ENCODE measurements at regions not wholly inside any gene's neighbourhood (a gene's known extent, or its start where the extent isn't known, plus 50 kb on each side); places are given as distances from the start of the nearest gene placed in this dataset.

- no peak for TF ChIP-seq EZH2 (IDR thresholded peaks at IDR 0.05)
- no peak for TF ChIP-seq FOSL1 (IDR thresholded peaks at IDR 0.05; ENCODE audit: low read depth)
- TF ChIP-seq, protein P1, sequence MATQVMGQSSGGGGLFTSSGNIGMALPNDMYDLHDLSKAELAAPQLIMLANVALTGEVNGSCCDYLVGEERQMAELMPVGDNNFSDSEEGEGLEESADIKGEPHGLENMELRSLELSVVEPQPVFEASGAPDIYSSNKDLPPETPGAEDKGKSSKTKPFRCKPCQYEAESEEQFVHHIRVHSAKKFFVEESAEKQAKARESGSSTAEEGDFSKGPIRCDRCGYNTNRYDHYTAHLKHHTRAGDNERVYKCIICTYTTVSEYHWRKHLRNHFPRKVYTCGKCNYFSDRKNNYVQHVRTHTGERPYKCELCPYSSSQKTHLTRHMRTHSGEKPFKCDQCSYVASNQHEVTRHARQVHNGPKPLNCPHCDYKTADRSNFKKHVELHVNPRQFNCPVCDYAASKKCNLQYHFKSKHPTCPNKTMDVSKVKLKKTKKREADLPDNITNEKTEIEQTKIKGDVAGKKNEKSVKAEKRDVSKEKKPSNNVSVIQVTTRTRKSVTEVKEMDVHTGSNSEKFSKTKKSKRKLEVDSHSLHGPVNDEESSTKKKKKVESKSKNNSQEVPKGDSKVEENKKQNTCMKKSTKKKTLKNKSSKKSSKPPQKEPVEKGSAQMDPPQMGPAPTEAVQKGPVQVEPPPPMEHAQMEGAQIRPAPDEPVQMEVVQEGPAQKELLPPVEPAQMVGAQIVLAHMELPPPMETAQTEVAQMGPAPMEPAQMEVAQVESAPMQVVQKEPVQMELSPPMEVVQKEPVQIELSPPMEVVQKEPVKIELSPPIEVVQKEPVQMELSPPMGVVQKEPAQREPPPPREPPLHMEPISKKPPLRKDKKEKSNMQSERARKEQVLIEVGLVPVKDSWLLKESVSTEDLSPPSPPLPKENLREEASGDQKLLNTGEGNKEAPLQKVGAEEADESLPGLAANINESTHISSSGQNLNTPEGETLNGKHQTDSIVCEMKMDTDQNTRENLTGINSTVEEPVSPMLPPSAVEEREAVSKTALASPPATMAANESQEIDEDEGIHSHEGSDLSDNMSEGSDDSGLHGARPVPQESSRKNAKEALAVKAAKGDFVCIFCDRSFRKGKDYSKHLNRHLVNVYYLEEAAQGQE (IDR thresholded peaks at IDR 0.05; ENCODE audit: low read depth): no peak
Measured at GRCh38 chr15:45866616-45867015, 231.8 kb downstream of the SQOR start (continued).

- Histone ChIP-seq H2AFZ (ENCODE audit: low read depth, low read length, poor library complexity, severe bottlenecking) (no peak overlapping the region), H3K9ac (ENCODE audit: low read length) (no peak overlapping the region), H3K4me3 (replicated peaks in 1 of 2; ENCODE audit: low read depth in 1 of 2, low read length in 2 of 2) (no peak overlapping the region), H3K79me2 (ENCODE audit: insufficient read depth, low read length) (no peaks in the 10 kb centered on the region), H3K4me2 (ENCODE audit: low read length) (no peak overlapping the region), H3K9me3 (ENCODE audit: control insufficient read depth in 1 of 2, insufficient read depth in 1 of 2, low read depth in 1 of 2, low read length in 2 of 2) (peaks cover 0 to 6% of the 10 kb centered on the region in 2 experiments; a peak in 1 of 4 replicates), H4K20me1 (ENCODE audit: insufficient read depth) (no peaks in the 10 kb centered on the region), H3K4me1 (ENCODE audit: control insufficient read depth in 1 of 2, insufficient read depth in 2 of 2, low read length in 2 of 2) (no peaks in the 10 kb centered on the region), H3K27me3 (ENCODE audit: insufficient read depth, low read length) (no peaks in the 10 kb centered on the region), H3K9me2 (ENCODE audit: insufficient read depth) (no peaks in the 10 kb centered on the region), H3K27ac (ENCODE audit: low read depth, low read length) (no peak overlapping the region), H3K36me3 (ENCODE audit: control insufficient read depth in 1 of 2, insufficient read depth in 2 of 2, low read length in 2 of 2) (no peaks in the 10 kb centered on the region)
- POLR2A ChIA-PET: no interaction called here
- no TSS peak for BruUV-seq (replicated peaks)
- intact Hi-C loops (cut with micrococcal nuclease): no loop called here
- DNase-seq (ENCODE audit: low read depth, low spot score) (no peak), ATAC-seq (no peak)
- RAD21 ChIA-PET (ENCODE audit: low non-redundant PET in 1 of 2, low total read pairs in 2 of 2, uncharacterized antibody in 2 of 2, unreplicated experiment in 2 of 2): no interaction called here
- CTCF ChIA-PET: no interaction called here
- TF ChIP-seq SIN3A (IDR thresholded peaks at IDR 0.05; ENCODE audit: low read depth) (no peak), RAD21 (IDR thresholded peaks at IDR 0.05; ENCODE audit: low read depth) (no peak), POLR2AphosphoS5 (IDR thresholded peaks at IDR 0.05; ENCODE audit: low read depth, low read length) (no peak), ELF1 (IDR thresholded peaks at IDR 0.05; ENCODE audit: borderline replicate concordance, low read depth) (no peak), ZFX (IDR thresholded peaks at IDR 0.05) (no peak), SP1 (IDR thresholded peaks at IDR 0.05; ENCODE audit: low read depth) (no peak), SRF (IDR thresholded peaks at IDR 0.05; ENCODE audit: low read depth) (no peak), ATF3 (IDR thresholded peaks at IDR 0.05) (no peak), TCF7L2 (IDR thresholded peaks at IDR 0.05; ENCODE audit: borderline replicate concordance, extremely low read depth, insufficient read depth, insufficient read length) (no peak), EZH2 (IDR thresholded peaks at IDR 0.05) (no peak)
- TF ChIP-seq, protein P2, sequence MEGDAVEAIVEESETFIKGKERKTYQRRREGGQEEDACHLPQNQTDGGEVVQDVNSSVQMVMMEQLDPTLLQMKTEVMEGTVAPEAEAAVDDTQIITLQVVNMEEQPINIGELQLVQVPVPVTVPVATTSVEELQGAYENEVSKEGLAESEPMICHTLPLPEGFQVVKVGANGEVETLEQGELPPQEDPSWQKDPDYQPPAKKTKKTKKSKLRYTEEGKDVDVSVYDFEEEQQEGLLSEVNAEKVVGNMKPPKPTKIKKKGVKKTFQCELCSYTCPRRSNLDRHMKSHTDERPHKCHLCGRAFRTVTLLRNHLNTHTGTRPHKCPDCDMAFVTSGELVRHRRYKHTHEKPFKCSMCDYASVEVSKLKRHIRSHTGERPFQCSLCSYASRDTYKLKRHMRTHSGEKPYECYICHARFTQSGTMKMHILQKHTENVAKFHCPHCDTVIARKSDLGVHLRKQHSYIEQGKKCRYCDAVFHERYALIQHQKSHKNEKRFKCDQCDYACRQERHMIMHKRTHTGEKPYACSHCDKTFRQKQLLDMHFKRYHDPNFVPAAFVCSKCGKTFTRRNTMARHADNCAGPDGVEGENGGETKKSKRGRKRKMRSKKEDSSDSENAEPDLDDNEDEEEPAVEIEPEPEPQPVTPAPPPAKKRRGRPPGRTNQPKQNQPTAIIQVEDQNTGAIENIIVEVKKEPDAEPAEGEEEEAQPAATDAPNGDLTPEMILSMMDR (IDR thresholded peaks at IDR 0.05 in 2 of 3, conservative IDR thresholded peaks at IDR 0.05 in 1 of 3; ENCODE audit: borderline replicate concordance in 1 of 3, insufficient read depth in 1 of 3, low read depth in 2 of 3, low read length in 2 of 3): no peak
- TF ChIP-seq, protein P3, sequence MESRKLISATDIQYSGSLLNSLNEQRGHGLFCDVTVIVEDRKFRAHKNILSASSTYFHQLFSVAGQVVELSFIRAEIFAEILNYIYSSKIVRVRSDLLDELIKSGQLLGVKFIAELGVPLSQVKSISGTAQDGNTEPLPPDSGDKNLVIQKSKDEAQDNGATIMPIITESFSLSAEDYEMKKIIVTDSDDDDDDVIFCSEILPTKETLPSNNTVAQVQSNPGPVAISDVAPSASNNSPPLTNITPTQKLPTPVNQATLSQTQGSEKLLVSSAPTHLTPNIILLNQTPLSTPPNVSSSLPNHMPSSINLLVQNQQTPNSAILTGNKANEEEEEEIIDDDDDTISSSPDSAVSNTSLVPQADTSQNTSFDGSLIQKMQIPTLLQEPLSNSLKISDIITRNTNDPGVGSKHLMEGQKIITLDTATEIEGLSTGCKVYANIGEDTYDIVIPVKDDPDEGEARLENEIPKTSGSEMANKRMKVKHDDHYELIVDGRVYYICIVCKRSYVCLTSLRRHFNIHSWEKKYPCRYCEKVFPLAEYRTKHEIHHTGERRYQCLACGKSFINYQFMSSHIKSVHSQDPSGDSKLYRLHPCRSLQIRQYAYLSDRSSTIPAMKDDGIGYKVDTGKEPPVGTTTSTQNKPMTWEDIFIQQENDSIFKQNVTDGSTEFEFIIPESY (IDR thresholded peaks at IDR 0.05; ENCODE audit: extremely low read depth, insufficient replicate concordance, low read length): no peak
- TF ChIP-seq, protein P1 (IDR thresholded peaks at IDR 0.05; ENCODE audit: low read depth): no peak
Measured at GRCh38 chr15:45867281-45867680, 232.5 kb downstream of the SQOR start.

All from HCT116 (cell line).